Lower leg skin (tissue), 3 donors: ENCODE measurements at regions not wholly inside any gene's neighbourhood (a gene's known extent, or its start where the extent isn't known, plus 50 kb on each side); places are given as distances from the start of the nearest gene placed in this dataset.

ENCODE experiments used
- CTCF ChIP-seq, 3 donors: fragments of 450-650 bp; IDR thresholded peaks; one replicate each; pipeline ENCODE4 v1.5.1; 2016; ENCODE audit warnings: antibody characterized with exemption in 3 of 3, mild to moderate bottlenecking in 3 of 3, moderate library complexity in 2 of 3
- POLR2A ChIP-seq, 2 donors: fragments of 450-650 bp; IDR thresholded peaks; one replicate each; pipeline ENCODE4 v1.6.1; 2016 to 2017; ENCODE audit warnings: antibody characterized with exemption in 2 of 2, mild to moderate bottlenecking in 1 of 2, moderate library complexity in 1 of 2

- TF ChIP-seq CTCF (IDR thresholded peaks at IDR 0.05) (no peak), POLR2A (IDR thresholded peaks at IDR 0.05) (no peak)
Measured at GRCh38 chr6:170475118-170475517, 78.0 kb downstream of the PSMB1 start.
